ENCODE measurements at regions not wholly inside any gene's neighbourhood (a gene's known extent, or its start where the extent isn't known, plus 50 kb on each side); places are given as distances from the start of the nearest gene placed in this dataset.

GRCh38 chr9:28394774-28395173 lies 821.5 kb upstream of the C9orf72 start:
- TF ChIP-seq CTCF (optimal IDR thresholded peaks at IDR 0.05 in 1 of 3, IDR thresholded peaks at IDR 0.05 in 1 of 3, conservative IDR thresholded peaks at IDR 0.05 in 1 of 3; ENCODE audit: extremely low read depth in 1 of 3, insufficient read depth in 2 of 3, low read length in 3 of 3) (no peak), EZH2 (IDR thresholded peaks at IDR 0.05; ENCODE audit: low read length) (no peak)

All from keratinocyte (primary cell).